Panc1 (cell line): ENCODE measurements at regions not wholly inside any gene's neighbourhood (a gene's known extent, or its start where the extent isn't known, plus 50 kb on each side); places are given as distances from the start of the nearest gene placed in this dataset.

Source experiments
- CTCF ChIP-seq: fragments of 450-650 bp; IDR thresholded peaks from 2 replicates; pipeline ENCODE4 v1.5.1; 2017; ENCODE audit warnings: mild to moderate bottlenecking
- POLR2AphosphoS5 ChIP-seq: IDR thresholded peaks from 2 replicates; pipeline ENCODE4 v1.6.1; 2012; ENCODE audit warnings: mild to moderate bottlenecking, low read depth, low read length, moderate library complexity
- REST ChIP-seq, 2 experiments: IDR thresholded peaks; 2 replicates each; pipeline ENCODE4 v1.6.1; 2011 to 2012; ENCODE audit warnings: low read depth in 2 of 2, control low read depth in 1 of 2, low read length in 1 of 2, mild to moderate bottlenecking in 1 of 2, moderate library complexity in 1 of 2; ENCODE audit not compliant: insufficient read depth in 1 of 2
- SIN3A ChIP-seq: IDR thresholded peaks from 2 replicates; pipeline ENCODE4 v1.6.1; 2012; ENCODE audit warnings: low read depth, mild to moderate bottlenecking, low read length, moderate library complexity, borderline replicate concordance; ENCODE audit not compliant: insufficient read depth
- TCF7L2 ChIP-seq: IDR thresholded peaks from 2 replicates; pipeline ENCODE4 v1.6.1; 2011; ENCODE audit warnings: mild to moderate bottlenecking, low read depth, low read length, inconsistent platforms

- TF ChIP-seq REST (IDR thresholded peaks at IDR 0.05; ENCODE audit: insufficient read depth in 1 of 2, low read depth in 2 of 2, low read length in 1 of 2) (no peak), CTCF (no peak), POLR2AphosphoS5 (no peak), TCF7L2 (no peak), SIN3A (no peak)
These were observed 133.6 kb downstream of the HS3ST3B1 start for GRCh38 chr17:14434506-14434905.
